BLaER1 treated with 17β-estradiol and CSF1 and Interleukin-3, amounts not matched to agents 10 nM and 100 nM (cell line): ENCODE measurements at regions not wholly inside any gene's neighbourhood (a gene's known extent, or its start where the extent isn't known, plus 50 kb on each side); places are given as distances from the start of the nearest gene placed in this dataset.
"Not testable (repeated sequence)": the region's sequence is repeated elsewhere in the genome, so short reads cannot be mapped to it uniquely, and the experiment has no call there.

Experiments
- H3K27ac ChIP-seq, 11 experiments: shearing (Covaris generic); formaldehyde crosslinking; 2 replicates each; pipeline ENCODE4 v1.8.1; 2022
- H3K27me3 ChIP-seq, 11 experiments: shearing (Covaris generic); formaldehyde crosslinking; 2 replicates each; pipeline ENCODE4 v1.8.1; 2022
- H3K36me3 ChIP-seq, 11 experiments: shearing (Covaris generic); formaldehyde crosslinking; 2 replicates each; pipeline ENCODE4 v1.8.1; 2022
- H3K4me1 ChIP-seq, 10 experiments: shearing (Covaris generic); formaldehyde crosslinking; 2 replicates each; pipeline ENCODE4 v1.8.1; 2022
- H3K4me2 ChIP-seq, 11 experiments: shearing (Covaris generic); formaldehyde crosslinking; 2 replicates each; pipeline ENCODE4 v1.8.1; 2022
- H3K4me3 ChIP-seq, 10 experiments: shearing (Covaris generic); formaldehyde crosslinking; 2 replicates each; pipeline ENCODE4 v1.8.1; 2022
- H3K9ac ChIP-seq, 11 experiments: shearing (Covaris generic); formaldehyde crosslinking; 2 replicates each; pipeline ENCODE4 v1.8.1; 2022
- H3K9me3 ChIP-seq, 11 experiments: shearing (Covaris generic); formaldehyde crosslinking; replicated peaks in 1 of 11; 2 replicates each; pipeline ENCODE4 v1.8.1; 2022
- H4K20me1 ChIP-seq, 11 experiments: shearing (Covaris generic); formaldehyde crosslinking; 2 replicates each; pipeline ENCODE4 v1.8.1; 2022
- Cebpa-rat ChIP-seq, 11 experiments: shearing (Covaris generic); IDR thresholded peaks; 2 replicates each; pipeline ENCODE4 v1.8.1; 2022

DNA sequence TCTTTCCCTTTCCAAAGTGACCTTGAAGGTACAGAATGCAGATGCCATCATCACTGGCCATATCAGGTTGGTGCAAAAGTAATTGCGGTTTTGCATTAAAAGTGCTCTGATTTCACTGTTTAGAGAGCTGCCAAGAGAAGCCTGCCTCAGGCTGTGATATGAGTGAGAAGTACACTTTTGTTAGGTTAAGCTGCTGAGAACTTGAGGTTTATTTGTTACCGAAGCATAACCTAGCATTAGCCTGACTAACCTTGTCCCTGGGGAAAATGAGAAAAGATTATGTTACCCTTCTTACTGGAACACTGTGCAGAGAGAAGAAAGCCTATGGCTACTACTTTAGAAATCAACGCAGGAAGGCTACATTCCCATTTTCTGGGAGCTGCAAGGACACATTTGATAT, 70.5 kb upstream of the RBM24 start:
- H3K9me3 ChIP-seq: peaks cover 5 to 15% (median 10%) of the 10 kb centered on the region in 11 experiments; a peak in 19 of 22 replicates
- no peak overlapping the region for H3K9ac ChIP-seq
- no peaks in the 10 kb centered on the region for H4K20me1 ChIP-seq
- no peaks in the 10 kb centered on the region for H3K27me3 ChIP-seq
- H3K4me1 ChIP-seq: no peaks in the 10 kb centered on the region
- no peak for TF ChIP-seq Cebpa-rat (IDR thresholded peaks at IDR 0.05)
- H3K36me3 ChIP-seq: no peaks in the 10 kb centered on the region
- H3K27ac ChIP-seq: no peak overlapping the region
- no peak overlapping the region for H3K4me3 ChIP-seq
- no peak overlapping the region for H3K4me2 ChIP-seq

DNA sequence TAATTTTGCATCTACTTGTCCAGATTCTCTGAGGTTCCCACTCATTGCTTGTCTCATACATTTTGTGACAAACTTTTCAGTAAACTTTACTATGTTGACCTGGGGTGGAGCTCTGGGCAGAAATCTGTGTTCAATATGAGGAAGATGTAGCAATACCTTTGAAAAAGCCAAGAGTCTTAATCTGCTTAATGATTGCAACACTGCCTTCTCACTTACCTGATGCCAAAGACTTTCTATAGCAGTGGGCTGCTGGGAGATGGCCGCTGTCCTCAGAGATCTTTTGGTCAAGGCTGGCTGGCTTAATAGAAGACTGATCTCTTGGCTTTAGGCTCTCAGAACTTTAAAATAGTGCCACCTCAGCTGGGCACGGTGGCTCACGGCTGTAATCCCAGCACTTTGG, 70.1 kb upstream of the RBM24 start:
- H3K36me3 ChIP-seq: no peaks in the 10 kb centered on the region
- no peak overlapping the region for H3K4me3 ChIP-seq
- no peak overlapping the region for H3K27ac ChIP-seq
- H3K27me3 ChIP-seq: no peaks in the 10 kb centered on the region
- peaks cover 5 to 15% (median 12%) of the 10 kb centered on the region in 11 experiments; a peak in 19 of 22 replicates for H3K9me3 ChIP-seq
- TF ChIP-seq Cebpa-rat (IDR thresholded peaks at IDR 0.05): no peak
- H3K4me1 ChIP-seq: no peaks in the 10 kb centered on the region
- no peak overlapping the region for H3K4me2 ChIP-seq
- no peaks in the 10 kb centered on the region for H4K20me1 ChIP-seq
- no peak overlapping the region for H3K9ac ChIP-seq

DNA sequence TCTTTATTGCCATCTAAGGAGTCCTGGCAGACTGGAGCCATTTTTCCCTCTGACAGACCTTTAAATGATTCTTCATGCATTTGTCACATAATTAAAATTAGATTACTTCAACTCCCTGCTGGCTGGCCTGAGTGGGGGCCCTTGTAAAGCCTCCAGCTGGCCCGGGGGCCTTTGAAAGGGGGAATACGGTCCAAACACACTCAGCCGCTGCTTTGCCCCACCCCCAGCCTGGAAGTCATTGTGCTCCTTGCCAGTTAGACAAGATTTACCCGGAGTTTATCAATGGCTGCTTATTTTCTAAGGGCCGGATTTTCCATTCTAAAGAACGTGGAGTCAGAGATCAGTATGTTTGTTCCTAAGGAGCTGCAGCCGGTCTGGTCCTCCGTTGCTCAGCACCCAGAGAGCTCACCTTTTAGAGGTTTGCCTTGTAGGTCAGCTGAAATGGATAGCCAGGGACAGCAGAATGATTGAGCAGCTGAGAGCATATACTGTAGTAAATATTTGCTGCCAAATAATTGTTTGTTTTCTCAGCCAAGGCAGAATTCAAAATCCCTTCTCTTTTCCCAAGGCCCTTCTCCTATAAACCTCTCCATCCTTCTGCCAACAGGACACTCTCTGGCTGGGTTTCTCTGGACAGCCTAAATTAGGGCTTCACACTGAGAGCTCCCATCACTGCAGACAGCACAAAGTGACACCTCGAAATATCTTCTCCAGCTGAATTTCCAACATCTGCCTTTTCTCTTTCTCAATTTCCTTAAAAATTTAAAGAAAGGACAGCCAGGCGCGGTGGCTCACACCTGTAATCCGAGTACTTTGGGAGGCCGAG, 68.4 kb upstream of the RBM24 start:
- no peak overlapping the region for H3K4me3 ChIP-seq
- no peaks in the 10 kb centered on the region for H3K27me3 ChIP-seq
- no peaks in the 10 kb centered on the region for H4K20me1 ChIP-seq
- H3K36me3 ChIP-seq: no peaks in the 10 kb centered on the region
- no peaks in the 10 kb centered on the region for H3K4me1 ChIP-seq
- no peak overlapping the region for H3K9ac ChIP-seq
- TF ChIP-seq Cebpa-rat (IDR thresholded peaks at IDR 0.05): no peak
- H3K27ac ChIP-seq: no peak overlapping the region
- peaks cover 0 to 14% (median 12%) of the 10 kb centered on the region in 11 experiments; a peak in 16 of 22 replicates for H3K9me3 ChIP-seq
- H3K4me2 ChIP-seq: no peak overlapping the region

DNA sequence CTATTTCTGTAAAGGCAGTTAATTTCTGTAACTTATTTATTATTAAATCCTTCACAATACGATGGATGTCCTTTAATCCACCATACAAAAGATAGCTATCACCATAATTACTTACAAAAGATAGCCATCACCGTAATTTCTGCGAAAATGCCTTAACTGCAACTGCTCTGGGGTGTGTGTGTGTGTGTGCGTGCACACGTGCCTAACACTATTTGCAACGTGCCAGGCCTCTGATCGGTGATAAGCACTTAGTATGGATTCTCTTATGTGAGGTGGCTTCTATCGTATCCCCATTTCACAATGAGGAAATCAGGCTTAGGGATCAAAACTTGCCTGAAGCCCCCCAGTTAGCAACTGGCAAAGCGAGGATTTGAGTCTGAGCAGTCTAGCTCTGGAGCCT, 67.1 kb upstream of the RBM24 start:
- no peak overlapping the region for H3K4me3 ChIP-seq
- H3K27me3 ChIP-seq: no peaks in the 10 kb centered on the region
- no peak overlapping the region for H3K27ac ChIP-seq
- H3K9ac ChIP-seq: no peak overlapping the region
- H3K4me2 ChIP-seq: no peak overlapping the region
- TF ChIP-seq Cebpa-rat (IDR thresholded peaks at IDR 0.05): no peak
- no peaks in the 10 kb centered on the region for H3K36me3 ChIP-seq
- H3K4me1 ChIP-seq: no peaks in the 10 kb centered on the region
- H3K9me3 ChIP-seq: peaks cover 0 to 14% (median 12%) of the 10 kb centered on the region in 11 experiments; a peak in 16 of 22 replicates
- H4K20me1 ChIP-seq: no peaks in the 10 kb centered on the region

DNA sequence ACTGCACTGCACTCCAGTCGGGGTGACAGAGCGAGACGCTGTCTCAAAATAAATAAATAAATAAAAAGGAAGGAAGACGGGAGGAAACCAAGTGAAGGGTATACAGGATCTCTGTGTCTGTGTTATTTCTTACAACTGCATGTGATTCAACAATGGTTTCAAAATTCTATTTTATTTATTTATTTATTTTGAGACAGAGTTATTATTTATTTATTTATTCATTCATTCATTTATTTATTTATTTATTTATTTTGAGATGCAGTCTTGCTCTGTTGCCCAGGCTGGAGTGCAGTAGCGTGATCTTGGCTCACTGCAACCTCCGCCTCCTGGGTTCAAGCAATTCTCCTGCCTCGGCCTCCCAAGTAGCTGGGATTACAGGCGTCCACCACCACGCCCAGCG, 64.2 kb upstream of the RBM24 start:
- H4K20me1 ChIP-seq, H3K9ac ChIP-seq, H3K27ac ChIP-seq, H3K4me1 ChIP-seq, H3K36me3 ChIP-seq, H3K4me2 ChIP-seq, H3K4me3 ChIP-seq, H3K27me3 ChIP-seq: not testable (repeated sequence)
- peaks cover 0 to 14% (median 12%) of the 10 kb centered on the region in 11 experiments; a peak in 16 of 22 replicates for H3K9me3 ChIP-seq

DNA sequence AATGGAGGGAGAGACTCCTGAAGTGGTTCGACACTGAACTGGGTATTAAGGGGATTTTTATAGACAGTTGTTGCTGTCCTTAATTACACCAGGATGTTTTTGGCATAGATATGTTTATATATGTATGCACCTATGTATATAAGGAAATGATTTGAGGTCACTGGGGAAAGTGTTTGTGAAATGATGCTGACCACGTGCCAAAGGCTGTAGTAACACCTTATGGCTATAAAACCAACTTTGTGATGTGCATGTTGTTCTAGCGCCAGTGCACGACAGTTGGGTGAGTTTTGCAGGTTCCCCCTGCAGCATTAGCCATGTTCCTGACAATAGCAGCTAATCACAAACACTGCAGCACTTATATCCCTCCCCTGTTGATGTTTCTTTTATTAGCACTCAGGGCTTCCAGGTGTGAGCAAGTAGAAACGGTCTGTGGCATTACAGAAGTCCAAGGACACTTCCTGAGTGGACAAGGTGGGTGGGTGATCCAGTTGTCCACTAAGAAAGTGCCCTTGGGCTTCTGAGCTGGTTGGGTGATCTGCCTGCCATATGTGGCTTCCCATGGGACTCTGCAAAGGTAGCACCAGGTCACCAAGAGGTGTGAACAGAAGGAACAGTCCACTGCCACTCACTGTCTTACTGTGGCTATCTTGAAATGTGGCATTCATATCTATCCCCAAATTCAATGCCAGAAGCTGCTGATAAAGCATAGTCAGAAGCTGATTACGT, 63.0 kb upstream of the RBM24 start:
- H3K9ac ChIP-seq: no peak overlapping the region
- peaks cover 6 to 26% (median 12%) of the 10 kb centered on the region in 11 experiments; a peak in 19 of 22 replicates for H3K9me3 ChIP-seq
- no peak overlapping the region for H3K4me2 ChIP-seq
- no peak for TF ChIP-seq Cebpa-rat (IDR thresholded peaks at IDR 0.05)
- H4K20me1 ChIP-seq: no peaks in the 10 kb centered on the region
- no peak overlapping the region for H3K4me3 ChIP-seq
- H3K4me1 ChIP-seq: no peaks in the 10 kb centered on the region
- no peak overlapping the region for H3K27ac ChIP-seq
- no peaks in the 10 kb centered on the region for H3K27me3 ChIP-seq
- no peaks in the 10 kb centered on the region for H3K36me3 ChIP-seq

DNA sequence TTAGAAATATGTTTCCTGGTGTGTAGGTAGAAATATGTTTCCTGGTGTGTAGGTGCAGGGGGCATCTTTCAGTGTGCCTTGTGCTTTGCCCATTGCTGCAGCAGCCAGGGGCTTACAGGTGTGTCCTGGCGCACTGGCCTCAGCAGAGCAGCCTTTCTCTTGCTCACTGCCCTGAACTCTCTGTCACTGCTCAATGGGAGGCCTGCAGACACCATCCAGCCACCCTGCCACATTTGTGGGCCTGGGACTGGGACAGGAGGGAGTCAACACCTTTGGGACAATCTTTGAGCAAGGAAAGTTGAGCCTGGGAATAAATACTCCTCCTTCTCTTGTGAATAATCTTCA, 62.4 kb upstream of the RBM24 start:
- H3K27ac ChIP-seq: no peak overlapping the region
- H3K36me3 ChIP-seq: no peaks in the 10 kb centered on the region
- H3K9ac ChIP-seq: no peak overlapping the region
- no peak overlapping the region for H3K4me3 ChIP-seq
- peaks cover 6 to 31% (median 13%) of the 10 kb centered on the region in 11 experiments; a peak in 21 of 22 replicates for H3K9me3 ChIP-seq
- H3K4me2 ChIP-seq: no peak overlapping the region
- no peaks in the 10 kb centered on the region for H3K4me1 ChIP-seq
- no peak for TF ChIP-seq Cebpa-rat (IDR thresholded peaks at IDR 0.05)
- no peaks in the 10 kb centered on the region for H3K27me3 ChIP-seq
- no peaks in the 10 kb centered on the region for H4K20me1 ChIP-seq

DNA sequence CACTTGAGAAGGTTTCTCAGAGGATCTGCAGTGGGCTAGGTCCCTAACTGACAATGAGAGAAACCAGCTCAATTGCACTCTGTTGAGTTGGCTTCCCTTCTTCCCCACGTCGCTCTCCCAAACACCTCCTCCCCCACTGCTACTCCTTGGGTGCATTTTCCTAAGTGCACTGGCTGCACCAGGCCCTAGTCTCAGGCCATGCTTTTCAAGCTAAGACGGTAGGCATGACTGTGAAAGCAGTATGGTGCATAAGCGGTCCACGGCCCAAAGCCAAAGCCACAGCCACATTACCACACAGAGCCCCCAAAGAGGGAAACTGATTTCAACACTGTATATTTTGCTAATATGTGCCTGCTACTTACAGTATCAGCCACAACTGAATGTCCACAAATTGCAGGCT, 62.1 kb upstream of the RBM24 start:
- no peaks in the 10 kb centered on the region for H3K4me1 ChIP-seq
- no peak for TF ChIP-seq Cebpa-rat (IDR thresholded peaks at IDR 0.05)
- H3K9ac ChIP-seq: no peak overlapping the region
- no peaks in the 10 kb centered on the region for H3K36me3 ChIP-seq
- no peak overlapping the region for H3K4me2 ChIP-seq
- H3K4me3 ChIP-seq: no peak overlapping the region
- H3K27me3 ChIP-seq: no peaks in the 10 kb centered on the region
- H3K27ac ChIP-seq: no peak overlapping the region
- H4K20me1 ChIP-seq: no peaks in the 10 kb centered on the region
- H3K9me3 ChIP-seq: peaks cover 10 to 35% (median 17%) of the 10 kb centered on the region in 11 experiments

DNA sequence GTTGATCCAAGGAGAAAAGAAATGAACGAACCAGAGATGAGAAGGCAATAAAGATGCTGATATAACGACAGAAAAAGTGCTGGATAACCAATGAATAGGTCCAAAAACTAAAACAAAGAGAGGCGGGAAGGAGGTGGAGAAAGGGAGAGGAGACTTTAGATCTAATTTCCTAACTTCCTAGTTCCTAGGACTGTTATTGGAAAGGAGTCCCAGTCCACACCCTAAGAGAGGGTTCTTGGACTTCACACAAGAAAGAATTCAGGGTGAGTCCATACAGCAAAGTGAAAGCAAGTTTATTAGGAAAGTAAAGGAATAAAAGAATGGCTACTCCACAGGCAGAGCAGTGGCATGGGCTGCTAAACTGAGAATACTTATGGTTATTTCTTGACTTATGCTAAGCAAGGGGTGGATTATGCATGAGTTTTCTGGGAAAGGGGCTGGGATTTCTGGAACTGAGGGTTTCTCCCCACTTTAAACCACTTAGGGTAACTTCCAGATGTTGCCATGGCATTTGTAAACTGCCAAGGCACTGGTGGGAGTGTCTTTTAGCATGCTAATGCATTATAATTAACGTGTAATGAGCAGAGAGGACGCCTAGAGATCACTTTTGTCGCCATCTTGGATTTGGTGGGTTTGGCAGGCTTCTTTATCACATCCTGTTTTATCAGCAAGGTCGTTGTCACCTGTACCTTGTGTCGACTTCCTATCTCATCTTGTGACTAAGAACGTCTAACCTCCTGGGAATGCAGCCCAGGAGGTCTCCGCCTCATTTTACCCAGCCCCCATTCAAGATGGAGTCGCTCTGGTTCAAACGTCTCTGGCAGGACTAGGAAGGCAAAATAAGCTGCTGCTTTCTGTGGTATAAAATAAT, 60.9 kb upstream of the RBM24 start:
- H3K36me3 ChIP-seq: no peaks in the 10 kb centered on the region
- no peaks in the 10 kb centered on the region for H4K20me1 ChIP-seq
- H3K4me2 ChIP-seq: no peak overlapping the region
- H3K4me3 ChIP-seq: no peak overlapping the region
- no peak overlapping the region for H3K9ac ChIP-seq
- H3K27ac ChIP-seq: no peak overlapping the region
- no peaks in the 10 kb centered on the region for H3K27me3 ChIP-seq
- peaks cover 18 to 44% (median 27%) of the 10 kb centered on the region in 11 experiments for H3K9me3 ChIP-seq
- H3K4me1 ChIP-seq: no peaks in the 10 kb centered on the region
- TF ChIP-seq Cebpa-rat (IDR thresholded peaks at IDR 0.05): no peak
